NCI-H748 (cell line): ENCODE measurements at regions not wholly inside any gene's neighbourhood (a gene's known extent, or its start where the extent isn't known, plus 50 kb on each side); places are given as distances from the start of the nearest gene placed in this dataset.
A peak's percentile ranks its signal among the peaks of the same experiment; 100 is the strongest.

Experiments
- DNase-seq: peaks from one replicate; lab custom pipeline; 2025; ENCODE audit not compliant: unreplicated experiment; lab: John Stamatoyannopoulos, UW

GRCh38 chr5:125348221-125348692 is 601.8 kb upstream of the ZNF608 start:
- no peak for DNase-seq

- DNase-seq, result peak; percentile 15
Measured at GRCh38 chr5:125348936-125349831, 602.7 kb upstream of the ZNF608 start.

GRCh38 chr5:125357660-125358059 is 611.2 kb upstream of the ZNF608 start:
- DNase-seq, result no peak

DNA sequence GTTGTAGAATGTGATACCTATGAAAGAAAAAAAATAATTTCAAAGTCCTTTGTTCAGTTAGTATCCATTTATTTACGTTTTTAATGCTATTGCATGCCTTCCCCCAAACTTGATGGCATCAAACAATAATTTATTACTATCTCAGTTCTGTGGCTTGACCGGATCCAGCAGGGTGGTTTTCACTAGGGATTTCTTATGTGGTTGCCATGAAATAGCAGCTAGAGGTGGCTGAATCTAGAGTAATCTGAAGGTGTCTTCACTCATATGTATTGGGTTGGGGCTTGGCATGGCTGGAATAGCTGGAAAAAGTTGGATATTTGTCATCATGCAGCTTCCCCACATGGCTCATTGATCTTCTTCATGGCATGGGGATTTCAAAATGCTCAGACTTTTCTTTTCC is 619.3 kb upstream of the ZNF608 start:
- no peak for DNase-seq

GRCh38 chr5:125367702-125368101 is 621.3 kb upstream of the ZNF608 start:
- no peak for DNase-seq

DNA sequence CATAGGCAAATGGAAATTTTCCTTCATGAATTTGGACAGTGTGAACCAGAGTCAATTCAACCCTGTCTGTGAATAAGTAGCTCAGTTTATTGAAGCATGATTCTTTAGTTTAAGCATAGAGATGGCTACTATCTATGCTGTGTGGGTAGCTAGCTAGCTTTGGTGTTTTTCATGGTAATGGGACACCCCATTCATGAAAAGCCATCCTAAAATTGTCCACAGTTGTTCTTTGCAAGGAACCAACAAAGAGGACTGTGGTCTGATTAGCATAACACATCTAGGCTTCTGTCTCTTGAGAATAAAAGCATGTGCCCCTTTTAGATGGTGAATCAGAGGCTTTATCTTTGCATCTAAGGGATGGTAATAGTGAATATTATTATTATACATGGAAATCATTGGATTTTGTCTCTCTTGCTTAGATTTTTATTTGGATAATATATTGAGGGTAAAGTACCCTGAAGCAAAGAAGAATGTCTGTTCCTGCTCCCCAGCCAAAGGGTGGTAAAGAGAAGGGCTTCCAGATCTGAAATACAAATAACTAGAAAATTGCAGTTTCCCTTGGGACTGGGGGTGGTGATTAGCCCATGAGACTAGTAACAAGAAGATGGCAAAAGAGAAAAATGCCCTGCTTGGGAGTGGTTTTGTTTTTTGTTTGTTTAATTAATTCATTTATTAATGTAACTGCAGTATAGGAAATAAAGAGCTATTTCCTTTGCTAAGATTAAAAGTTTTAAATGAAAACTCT is 624.2 kb upstream of the ZNF608 start:
- DNase-seq, result no peak

- DNase-seq, result peak; percentile 82
Measured at GRCh38 chr5:125372694-125373631, 626.5 kb upstream of the ZNF608 start.

GRCh38 chr5:125375143-125375542 is 628.7 kb upstream of the ZNF608 start:
- DNase-seq, result no peak

GRCh38 chr5:125376059-125376641 is 629.7 kb upstream of the ZNF608 start:
- DNase-seq, result no peak

DNA sequence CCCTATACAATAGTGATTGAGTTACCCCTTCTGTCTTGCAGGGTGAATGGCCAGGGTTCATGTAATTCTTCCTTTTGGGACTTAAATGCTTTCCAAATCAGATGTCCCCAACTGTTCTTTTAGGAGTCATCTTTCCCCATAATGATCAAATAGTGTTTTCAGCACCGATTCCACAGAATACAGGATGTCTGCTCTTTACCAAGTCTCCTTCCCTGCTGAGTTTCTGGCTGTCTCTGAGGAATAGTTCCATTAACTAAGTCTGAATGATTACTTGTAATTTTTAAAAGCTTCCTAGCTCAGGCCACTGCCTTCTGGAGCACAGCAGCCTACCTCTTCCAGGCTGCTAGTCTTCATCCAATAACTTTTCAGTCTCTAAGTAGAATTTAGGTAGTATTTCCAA is 630.7 kb upstream of the ZNF608 start:
- no peak for DNase-seq

GRCh38 chr5:125381290-125381689 is 634.9 kb upstream of the ZNF608 start:
- DNase-seq, result no peak

- no peak for DNase-seq
Measured at GRCh38 chr5:125384071-125384470, 637.6 kb upstream of the ZNF608 start.

DNA sequence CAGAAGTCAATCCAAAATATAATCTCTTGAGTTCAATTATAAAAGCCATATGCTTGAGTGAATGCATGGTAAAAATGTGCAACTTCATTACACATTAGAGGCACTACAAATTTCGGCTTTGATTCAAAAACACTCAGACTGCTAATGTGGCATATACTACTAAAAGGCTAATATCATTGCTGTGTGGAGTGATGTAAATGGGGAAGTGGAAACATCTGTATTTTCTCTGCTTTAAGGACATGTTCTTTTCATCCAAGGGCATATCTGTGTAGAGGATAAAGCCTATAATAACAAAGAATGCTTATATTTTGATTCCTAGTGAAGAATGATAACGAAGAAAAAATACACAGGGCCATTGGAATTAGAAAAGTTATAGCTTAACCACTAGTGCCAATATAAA is 643.9 kb upstream of the ZNF608 start:
- DNase-seq, result no peak

- DNase-seq, result no peak
Measured at GRCh38 chr5:125393221-125393815, 646.9 kb upstream of the ZNF608 start.

DNA sequence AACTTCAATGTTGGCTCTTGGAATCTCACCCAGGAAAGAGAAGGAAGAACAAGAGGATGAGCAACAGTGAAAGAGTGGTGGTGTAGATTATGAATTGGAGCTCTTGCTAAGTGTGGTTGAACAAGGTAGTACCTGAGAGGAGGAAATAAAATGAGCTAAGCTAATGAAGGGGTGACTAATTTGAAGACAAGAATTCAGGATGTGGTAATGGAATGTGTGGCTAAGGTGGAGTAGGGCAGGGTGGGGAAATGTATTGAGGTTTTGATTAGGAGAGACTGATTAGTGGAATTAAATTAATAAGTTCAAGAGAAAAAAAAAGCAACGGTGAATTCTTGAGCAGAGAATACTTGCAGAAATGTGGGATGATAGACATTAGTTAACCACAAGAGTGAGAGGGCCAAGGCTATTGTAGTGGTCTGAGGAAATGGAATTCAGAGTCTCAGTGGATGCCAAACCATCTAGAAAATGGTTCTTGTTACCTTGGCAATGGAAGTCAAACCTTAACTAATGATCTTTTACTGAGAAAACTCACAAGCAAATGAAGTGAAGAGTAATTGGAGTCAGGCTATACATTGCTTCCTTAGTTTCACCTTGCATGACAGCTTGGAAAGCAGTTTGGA is 648.3 kb upstream of the ZNF608 start:
- DNase-seq, result no peak

DNA sequence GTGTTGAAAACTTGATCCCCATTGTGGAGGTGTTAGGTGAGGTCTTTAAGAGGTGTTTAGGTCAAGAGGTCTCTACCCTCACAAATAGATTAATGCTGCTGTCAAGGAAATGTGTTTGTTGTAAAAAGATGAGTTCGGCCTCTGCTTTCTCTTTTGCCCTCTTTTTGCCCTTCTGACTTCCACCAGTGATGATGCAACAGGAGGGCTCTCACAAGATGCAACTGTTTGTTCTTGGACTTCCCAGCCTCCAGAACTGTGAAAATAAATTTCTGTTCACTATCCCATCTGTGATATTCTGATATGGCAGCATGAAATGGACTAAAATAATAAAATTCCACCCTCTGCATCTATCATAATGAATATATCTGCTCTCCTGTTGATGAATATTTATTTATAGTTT is 650.0 kb upstream of the ZNF608 start:
- DNase-seq, result no peak

DNA sequence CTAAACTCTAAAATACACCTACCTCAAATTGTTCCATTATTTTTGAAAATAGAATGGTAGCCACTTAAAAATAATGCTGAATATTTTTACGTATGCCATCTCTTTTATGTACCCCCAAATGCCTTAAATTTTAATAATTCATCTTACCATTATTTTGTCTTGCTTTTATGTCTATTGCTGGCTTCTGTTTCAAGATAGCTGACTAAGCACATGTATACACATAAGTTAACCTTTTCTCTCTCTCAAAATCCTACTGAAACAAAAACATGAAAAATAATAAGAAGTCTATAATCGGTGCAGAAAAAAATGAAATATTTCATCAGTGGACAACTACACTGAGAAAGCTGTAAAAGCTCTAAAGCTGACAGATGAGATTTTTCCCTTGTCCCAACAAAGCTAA is 652.0 kb upstream of the ZNF608 start:
- DNase-seq, result no peak

GRCh38 chr5:125399885-125400284 is 653.4 kb upstream of the ZNF608 start:
- DNase-seq, result no peak

DNA sequence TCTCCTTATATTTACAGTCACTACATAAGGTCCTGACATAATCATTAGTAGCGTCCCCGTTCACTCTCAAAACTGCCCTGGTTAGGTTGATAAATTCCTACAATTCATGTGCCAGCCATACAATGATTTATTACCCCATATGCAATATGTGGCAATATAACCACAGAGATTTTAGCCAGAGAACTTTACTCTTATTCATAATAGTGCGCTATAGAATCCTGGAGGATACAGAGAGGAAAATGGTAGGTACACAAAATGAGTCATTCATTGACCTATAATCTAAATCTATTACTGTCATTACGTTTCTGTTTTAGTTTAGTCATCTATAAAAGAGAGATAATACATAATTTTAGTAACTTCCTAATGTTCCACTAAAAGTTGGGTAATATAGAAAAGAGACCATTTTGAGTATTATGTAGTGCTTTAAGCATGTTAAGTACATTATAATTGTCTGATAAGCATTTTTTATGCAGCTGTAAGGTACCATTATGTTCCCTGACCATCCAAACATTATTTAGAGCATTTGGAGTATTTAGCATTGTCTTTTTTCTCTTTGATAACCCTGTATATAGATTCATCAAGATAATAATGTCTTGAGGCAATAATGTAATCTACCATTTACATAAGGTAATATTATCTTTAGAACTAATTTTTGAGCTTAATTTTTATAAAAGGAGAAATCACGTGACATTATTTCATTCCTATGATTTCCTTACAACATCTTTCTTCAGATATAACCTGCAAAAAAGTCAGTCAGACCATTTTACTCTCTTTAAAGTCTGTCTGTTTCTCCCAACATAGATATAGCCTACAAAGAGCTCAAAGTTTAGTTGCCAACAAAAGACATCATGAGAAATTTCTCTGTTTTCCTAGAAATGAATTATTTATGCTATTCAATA is 655.5 kb upstream of the ZNF608 start:
- DNase-seq, result no peak
